DMS153 treated with DMSO at 0.1 percent for 48 hours (cell line): ENCODE measurements at regions not wholly inside any gene's neighbourhood (a gene's known extent, or its start where the extent isn't known, plus 50 kb on each side); places are given as distances from the start of the nearest gene placed in this dataset.
"Not testable (repeated sequence)": the region's sequence is repeated elsewhere in the genome, so short reads cannot be mapped to it uniquely, and the experiment has no call there.

Experiments used
- DNase-seq: peaks from one replicate; lab custom pipeline; 2025; ENCODE audit not compliant: unreplicated experiment; lab: John Stamatoyannopoulos, UW

DNA sequence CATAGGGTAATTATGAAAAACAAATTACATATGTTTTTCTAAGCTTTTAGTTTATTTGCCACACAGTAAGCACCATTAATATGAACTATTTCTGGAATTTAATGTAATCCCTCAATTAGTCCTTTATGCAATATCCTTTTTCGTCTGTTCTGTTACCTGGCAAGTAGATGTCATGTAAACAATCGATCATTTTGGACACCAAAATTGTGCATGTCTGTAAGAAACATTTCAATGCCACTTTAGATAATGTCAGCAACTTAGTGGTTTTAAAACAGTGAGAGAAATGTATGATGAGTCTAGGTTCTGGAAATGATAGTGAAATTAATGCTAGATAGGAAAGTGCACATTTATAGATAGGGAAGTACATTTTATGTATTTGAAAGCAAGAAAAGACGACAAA, 986.6 kb downstream of the ZPLD1 start:
- no peak for DNase-seq

DNA sequence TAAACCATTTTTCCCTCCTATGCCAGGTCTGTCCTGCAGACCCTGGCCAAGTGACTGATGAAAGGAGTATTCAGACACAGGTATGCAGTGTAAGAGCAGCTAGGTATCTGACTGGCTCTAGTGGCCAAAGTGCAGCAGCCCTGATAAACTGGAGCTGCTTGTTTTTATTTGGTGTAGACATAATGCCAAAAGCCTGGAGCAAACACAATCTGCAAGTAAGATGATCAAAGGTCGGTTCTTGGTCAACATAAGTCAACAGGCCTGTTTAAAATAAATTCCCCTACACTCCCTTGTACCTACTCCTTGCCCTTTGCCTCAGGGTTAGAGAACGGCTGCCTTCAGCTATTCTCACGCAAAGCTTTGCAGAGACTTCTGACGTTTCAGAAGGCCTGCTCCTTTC, 1003.1 kb downstream of the ZPLD1 start:
- DNase-seq = no peak

DNA sequence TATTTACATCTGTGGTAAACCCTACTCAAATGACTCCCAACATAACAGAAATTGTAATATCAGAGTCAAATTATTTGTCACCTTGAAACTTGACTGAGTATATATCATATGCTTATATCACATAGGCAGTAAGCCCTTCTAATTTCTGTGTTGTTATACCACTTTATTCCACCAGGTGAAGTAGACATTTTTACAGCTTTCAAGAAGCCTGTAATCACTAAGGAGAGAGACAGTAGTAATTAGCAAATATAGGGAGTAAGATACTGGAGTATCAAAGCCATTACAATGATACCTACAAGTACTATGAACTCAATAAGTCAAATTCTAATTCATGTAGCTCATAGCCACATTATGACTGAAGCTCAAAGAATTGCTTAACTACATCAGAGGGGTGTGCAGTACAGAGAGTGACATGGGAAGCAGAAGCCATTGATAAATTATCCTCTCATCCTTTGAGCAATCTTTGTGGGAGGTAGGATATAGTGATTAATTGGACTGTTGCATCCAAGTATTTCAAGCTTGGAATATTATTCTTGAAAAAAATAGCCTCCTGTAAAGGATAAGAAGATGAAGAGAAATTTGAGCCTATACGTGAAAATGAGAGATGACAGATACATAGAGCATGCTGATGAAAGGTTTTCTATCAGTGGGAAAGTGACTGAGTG, 1005.9 kb downstream of the ZPLD1 start:
- DNase-seq = no peak

DNA sequence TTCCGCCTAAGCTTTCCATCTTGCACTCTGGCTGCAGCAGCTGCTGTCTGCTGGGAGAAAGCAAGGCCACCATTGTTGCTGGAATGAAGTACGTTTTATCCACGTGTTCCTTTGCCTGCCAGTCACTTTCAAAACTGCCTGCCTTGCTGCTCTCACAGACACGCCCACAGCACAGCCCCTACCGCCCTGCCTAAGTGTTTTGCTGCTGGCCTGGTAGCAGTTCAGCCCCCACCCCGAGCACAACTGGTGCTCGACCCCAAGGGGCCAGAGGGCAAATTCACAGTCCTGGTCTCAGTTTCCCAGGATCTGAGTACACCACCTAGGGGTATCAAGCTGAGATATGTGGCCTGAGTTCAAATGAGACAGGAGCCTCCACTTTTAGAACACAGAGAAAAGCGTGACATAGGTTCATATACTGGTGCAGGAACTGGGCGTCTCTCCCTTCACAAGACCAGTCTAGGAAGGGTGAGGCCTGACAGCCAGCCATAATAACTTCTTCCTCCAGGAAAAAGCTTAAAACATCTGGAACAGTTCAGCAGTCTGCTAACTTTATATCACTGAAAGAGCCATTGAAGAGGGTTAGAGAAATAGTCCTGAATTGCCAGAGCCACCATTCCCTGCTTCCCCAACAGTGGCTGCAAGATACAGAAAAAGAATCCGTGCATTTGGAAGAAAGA, 1012.3 kb downstream of the ZPLD1 start:
- no peak for DNase-seq

DNA sequence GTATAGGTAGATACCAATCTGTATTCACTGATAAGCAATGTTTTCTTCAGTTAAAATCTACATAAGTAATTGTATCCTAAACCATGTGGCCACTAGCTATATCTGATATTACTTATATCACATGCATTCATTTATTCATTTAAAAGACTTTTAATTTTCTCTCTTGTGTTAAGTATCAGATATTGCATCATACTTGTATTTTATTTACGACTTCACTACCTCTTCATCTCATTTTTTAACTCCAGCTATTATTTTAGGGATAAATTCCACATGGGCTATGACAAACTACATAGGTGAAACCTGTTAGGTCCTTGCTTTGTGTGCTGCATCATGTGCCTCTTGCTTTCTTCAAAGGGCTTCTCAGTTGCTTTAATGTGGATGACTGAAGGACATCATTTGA, 1018.3 kb downstream of the ZPLD1 start:
- DNase-seq = no peak

DNA sequence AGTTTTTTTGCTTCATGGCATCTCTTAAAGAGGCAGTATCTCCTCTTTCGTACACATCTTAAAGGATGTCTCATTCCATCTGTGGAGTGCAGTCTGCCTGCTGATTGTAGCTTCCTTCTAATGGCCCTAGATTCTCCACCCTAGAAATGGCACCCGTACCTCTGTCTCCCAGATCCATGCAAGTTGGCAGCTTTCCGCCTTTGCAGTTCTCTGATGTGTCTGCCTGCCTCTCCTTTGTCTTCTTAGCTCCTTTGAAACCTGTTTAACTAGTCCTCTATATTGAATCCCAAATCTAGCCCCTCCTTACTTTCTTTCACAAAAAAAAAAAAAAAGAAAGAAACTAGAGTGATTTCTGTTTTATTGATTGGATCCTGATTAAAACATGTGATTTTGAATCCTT, 1025.0 kb downstream of the ZPLD1 start:
- DNase-seq = no peak

DNA sequence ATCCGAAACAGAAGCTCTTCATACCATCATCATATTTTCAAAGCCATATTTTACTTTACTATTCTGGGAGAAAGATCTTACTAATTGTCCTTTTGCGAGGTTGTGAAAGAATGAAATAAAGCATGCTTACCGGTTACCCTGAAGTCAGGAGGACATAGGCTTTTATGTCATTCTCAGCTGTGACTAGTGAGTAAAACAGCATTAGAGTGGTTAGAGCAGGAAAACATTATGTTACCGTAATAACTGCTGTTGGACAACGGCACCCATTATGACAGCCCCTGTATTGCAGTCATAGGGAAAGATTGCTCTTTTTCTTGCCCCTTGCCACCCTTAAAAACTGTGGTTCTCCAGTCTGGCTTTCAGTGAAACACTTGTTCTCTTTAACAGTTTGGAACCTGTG, 1035.7 kb downstream of the ZPLD1 start:
- no peak for DNase-seq

DNA sequence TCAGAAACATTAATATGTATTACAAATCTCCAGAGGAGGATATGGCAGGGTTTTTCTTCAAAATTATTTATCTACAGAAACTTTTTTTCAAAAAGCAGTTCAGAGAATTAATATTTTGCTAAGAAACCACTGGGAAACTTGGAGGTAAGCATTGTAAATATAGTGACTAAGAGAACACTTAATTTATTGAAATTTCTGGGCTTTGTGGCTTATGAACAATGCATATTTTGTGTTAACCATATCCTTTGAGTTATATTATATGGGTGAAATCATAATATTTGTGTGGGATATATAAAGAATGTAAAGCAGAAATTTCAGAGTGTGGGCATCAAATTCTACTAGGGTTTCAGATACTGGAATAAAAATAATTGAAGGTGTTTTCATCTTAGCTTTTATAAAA, 1059.2 kb downstream of the ZPLD1 start:
- no peak for DNase-seq

DNA sequence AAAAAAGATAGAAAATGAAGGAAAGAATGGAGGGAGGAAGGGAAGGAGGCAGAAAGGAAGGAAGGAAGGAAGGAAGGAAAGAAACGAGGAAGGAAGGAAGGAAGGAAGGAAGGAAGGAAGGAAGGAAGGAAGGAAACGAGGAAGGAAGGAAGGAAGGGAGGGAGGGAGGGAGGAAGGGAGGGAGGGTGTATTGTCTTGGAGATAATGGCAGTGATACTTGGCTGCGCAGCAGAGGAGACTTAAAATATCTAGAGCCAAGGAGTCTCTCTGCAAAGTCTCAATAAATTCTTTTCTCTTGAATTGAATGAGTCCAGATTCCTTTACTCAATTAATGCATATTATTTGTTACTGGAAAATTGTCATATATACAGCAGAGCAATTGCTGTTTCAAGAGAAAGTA, 1059.7 kb downstream of the ZPLD1 start:
- no peak for DNase-seq

DNA sequence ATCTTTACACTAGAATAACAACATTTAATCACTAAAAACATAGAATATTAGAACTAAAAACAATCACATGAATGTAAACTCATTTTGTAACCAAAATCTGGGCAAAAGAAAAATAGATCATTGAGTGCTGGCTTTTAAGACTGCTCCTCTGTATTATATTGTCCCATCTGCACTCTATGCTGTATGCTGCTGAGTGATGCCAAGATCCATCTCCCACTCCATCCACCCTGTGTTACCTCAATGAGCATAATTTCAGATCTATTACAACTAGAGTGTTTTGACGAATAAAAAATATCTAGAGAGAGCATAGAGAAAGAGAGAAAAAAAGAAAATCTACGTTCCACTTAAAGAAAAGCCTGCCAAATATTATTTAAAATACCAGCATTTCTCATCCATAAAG, 1060.4 kb downstream of the ZPLD1 start:
- DNase-seq = no peak

DNA sequence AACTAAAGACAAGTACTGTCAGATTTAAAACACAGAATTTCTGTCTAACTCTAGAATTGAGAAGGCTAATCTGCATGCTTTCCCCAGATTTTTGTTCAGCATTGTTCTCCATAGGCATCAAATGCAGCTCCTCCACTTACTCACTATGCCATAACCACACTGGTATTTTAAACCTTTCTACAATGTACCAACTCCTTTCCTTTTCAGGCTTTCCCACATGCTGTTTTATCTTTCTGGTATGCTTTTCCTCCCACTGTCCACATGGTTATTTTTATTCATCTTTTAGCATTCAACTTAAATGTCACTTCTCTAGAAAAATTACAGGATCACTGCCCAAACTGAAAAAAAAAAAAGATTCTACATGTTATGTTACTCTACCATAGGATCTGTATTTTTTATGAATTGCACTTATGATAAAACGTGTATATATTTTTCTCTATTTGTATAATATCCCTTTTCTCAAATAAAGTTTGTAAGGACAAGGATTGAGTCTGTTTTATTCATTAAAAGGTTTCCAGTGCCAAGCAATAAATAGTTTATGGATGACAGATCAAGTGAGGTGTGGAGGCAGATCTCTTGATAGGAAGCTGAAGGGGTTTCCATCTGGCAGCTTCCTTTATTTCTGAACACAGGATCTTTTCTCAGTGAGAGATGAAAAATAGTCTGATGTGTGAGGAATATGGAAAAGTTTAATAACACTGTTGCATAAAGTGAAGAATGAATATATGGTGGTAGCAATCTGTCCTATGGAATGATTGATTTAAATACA, 1064.5 kb downstream of the ZPLD1 start:
- DNase-seq = no peak

DNA sequence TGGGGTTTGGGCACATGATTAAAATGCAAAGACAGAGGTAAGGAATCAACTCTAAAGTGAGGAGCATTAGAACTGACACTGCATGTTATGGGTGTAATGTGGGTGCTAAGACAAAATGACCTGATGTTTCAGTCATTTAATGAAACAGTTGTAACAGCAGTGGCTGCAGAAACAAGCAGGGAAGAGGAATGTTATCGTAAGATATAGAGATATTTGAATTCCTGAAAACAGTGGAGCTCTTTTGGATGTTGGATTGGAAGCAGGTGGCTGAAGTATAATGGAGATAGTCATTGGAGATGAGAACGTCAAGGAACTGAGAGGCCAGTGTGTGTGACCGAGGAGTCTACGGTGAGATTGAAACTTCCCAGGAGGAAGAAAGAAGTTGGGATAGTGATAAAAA, 1065.2 kb downstream of the ZPLD1 start:
- no peak for DNase-seq

DNA sequence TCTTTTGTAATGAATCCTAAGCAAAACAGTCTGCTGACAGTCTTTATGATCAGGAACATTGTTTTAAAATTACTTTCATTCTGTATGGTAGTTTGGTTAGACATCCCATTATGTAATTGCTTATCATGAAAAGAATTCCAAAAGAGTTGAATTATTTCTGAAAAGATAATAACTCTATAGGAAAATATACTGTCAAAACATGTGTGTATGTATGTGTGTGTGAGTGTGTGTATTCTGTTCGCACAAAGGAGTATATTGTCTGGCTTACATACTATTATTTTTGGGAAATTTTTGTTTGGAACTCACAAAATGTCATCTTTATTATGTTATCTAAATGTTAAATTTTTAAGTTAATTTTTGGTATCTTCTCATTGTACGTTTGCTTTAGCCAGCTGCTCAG, 1075.9 kb downstream of the ZPLD1 start:
- no peak for DNase-seq

DNA sequence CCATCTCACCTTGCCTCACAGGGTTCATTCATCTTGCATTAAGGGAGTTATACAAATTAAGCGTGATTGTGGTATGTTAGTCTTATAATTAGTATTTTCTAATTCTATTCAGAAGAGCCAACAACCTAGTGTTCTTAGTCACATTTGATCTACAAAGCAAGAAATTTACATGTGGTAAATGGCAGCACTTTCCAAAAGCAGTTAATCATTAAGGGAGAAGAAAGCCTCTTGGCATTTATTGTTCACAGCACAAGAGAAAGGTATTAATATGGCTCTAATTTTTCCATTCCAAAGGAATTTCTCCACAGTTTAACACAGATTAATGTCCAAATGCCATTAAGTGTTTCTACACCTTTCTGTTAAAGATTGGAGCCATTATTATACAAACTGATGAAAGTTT, 1077.1 kb downstream of the ZPLD1 start:
- DNase-seq = no peak

DNA sequence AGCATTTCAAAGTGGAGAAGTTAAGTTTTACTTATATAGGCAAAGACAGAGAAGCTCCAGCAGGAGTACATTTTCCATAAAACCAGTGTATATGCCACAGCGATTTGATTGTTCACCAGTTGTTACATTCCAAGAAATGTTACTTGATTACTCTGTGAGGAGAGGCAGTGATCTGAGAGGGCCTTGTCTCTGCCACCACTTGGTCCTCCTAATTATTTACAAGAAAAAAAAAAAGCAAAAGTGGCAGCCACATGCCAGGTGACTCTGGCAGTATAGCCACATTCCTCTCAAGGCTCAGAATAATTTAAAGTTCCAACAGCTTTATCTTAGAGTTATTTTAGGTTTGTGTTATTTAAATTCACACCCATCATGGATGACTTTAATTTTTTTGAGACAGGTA, 1077.8 kb downstream of the ZPLD1 start:
- DNase-seq = no peak

DNA sequence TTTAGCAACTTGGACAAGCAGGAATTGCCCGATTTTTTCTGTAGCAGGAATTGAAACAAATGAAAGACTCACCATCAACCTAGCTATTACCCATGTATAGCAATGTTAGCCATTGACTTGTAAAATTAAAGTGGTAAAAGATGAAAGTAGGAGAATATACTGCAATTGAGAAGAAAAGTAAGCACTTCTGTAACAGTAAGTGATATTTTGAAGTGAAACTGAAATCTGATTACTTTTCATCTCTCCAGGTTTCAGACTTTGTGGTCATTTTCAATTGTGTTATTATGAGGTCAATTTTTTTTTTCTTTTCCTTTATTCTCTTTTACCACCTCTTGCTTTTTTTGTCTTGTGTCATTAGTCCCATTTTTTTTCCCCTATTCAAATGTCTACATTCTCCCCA, 1078.2 kb downstream of the ZPLD1 start:
- no peak for DNase-seq

DNA sequence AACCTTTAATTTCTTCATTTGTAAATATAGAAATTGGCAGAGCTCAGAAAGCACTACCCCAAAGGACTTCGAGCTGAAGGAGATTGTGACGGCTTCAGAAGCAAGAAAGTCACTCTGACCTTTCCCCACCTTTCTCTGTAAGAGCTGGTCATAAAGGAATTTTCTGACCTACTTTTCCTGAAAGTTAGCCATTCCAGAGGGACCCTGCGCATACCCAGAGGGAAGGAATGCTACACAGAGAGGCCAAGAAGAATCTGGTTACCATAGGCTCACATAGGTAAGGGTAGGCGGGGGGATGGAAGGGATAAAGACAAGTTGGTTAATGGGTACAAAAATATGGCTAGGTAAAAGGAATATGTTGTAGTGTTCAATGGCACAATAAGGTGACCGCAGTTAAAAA, 1080.3 kb downstream of the ZPLD1 start:
- DNase-seq = no peak

DNA sequence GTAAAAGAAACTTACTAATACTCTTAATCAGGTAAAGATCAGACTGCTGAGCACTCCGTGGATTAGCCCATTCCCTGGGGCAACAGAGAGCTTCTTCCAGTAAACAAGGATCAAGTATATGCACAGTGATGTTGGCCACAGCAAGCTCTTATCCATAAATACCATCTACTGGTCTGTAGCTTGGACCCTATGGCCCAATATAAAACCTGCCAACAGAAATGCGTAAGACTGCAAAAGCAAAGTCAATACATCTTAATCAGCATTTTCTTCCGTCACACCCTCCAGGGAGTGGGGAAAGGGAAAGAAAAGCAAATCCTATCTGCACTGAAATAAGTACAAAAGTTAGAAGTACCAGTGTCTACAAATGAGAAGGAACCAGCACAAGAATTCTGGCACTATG, 1082.1 kb downstream of the ZPLD1 start:
- DNase-seq = no peak

DNA sequence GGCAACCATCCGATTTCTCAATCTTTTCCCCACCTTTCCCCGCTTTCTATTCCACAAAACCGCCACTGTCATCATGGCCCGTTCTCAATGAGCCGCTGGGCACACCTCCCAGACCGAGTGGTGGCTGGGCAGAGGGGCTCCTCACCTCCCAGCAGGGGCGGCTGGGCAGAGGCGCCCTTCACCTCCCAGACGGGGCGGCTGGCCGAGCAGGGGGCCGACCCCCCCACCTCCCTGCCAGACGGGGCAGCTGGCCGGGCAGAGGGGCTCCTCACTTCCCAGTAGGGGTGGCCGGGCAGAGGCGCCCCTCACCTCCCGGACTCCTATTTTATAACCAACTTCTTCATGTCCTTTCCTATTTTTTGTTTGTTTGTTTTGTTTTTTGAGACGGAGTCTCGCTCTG, 1096.5 kb downstream of the ZPLD1 start:
- not testable (repeated sequence) for DNase-seq

DNA sequence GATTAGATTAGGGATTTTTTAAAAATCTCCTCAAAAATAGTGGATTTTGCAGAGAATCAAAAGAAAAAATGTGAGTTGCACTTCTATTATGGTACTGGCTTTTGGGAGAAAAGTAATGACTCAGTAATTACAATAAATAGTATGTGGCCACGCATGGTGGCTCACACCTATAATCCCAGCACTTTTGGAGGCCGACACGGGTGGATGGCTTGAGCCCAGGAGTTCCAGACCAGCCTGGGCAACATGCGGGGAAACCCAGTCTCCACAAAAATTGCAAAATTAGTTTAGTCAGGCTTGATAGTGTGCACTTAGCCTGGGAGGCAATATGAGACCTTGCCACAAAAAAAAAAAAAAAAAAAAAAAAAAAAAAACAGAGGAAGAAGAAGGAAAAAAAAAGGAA, 1098.2 kb downstream of the ZPLD1 start:
- no peak for DNase-seq

DNA sequence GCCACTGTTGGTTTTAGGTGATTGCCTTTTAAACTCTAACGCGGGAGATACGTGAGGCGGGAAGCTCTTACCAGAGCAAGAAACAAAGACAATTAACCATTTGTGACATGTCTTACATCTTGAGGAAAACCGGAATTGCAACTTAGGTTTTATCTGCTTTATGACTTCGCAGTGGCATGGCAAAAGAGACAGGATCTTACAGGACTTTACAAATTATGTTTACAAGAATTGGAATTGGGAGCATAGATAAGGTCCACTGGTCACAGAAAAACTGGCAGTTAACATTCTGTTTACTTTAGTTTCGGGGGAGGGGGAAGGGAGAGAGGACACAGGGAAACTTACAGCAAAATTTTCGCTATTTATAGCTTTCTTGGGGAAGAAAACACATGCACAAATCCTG, 1119.6 kb downstream of the ZPLD1 start:
- DNase-seq = no peak

DNA sequence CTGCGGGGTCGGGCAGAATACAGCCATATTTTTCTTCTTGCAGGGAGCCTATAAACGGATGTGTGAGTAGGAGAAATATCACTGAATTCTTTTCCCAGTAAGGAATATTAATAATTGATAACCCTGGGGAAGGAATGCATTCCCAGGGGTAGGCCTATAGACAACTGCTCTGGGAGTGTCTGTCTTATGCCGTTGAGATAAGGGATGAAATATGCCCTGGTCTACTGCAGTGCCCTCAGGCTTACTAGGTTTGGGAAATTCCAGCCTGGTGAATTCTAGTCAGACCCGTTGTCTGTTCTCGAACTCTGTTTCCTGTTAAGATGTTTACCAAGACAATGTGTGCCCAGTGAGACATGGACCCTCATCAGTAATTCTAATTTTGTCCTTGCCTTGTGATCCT, 1129.3 kb downstream of the ZPLD1 start:
- not testable (repeated sequence) for DNase-seq
